22Rv1 (cell line): ENCODE measurements at regions not wholly inside any gene's neighbourhood (a gene's known extent, or its start where the extent isn't known, plus 50 kb on each side); places are given as distances from the start of the nearest gene placed in this dataset.

ENCODE experiments used
- ZFX ChIP-seq: fragments of 450-650 bp; IDR thresholded peaks from 2 replicates; pipeline ENCODE4 v1.6.1; 2017; ENCODE audit warnings: antibody characterized with exemption, borderline replicate concordance
- TF ChIP-seq, protein P1 (sequence below): fragments of 450-650 bp; IDR thresholded peaks from 2 replicates; pipeline ENCODE4 v1.5.1; 2017; ENCODE audit warnings: mild to moderate bottlenecking

DNA sequence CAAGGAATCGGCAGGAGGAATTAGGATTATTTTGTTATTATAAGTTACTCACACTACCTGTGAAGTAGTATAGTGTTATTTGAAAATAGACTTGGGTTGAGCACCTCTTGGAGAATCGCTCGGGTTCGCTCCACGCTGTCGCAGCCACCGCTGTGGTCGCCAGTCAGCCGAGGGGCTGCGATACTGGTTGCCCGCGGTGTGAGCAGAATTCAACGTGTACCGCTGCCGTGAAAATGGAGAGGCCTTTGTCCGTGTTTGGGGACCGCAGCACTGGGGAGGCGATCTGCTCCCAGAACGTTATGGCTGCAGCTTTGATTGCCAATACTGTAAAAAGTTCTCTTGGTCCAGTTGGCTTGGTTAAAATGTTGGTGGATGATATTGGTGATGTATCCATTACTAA, 117.2 kb downstream of the C7orf25 start:
- TF ChIP-seq, protein P1, sequence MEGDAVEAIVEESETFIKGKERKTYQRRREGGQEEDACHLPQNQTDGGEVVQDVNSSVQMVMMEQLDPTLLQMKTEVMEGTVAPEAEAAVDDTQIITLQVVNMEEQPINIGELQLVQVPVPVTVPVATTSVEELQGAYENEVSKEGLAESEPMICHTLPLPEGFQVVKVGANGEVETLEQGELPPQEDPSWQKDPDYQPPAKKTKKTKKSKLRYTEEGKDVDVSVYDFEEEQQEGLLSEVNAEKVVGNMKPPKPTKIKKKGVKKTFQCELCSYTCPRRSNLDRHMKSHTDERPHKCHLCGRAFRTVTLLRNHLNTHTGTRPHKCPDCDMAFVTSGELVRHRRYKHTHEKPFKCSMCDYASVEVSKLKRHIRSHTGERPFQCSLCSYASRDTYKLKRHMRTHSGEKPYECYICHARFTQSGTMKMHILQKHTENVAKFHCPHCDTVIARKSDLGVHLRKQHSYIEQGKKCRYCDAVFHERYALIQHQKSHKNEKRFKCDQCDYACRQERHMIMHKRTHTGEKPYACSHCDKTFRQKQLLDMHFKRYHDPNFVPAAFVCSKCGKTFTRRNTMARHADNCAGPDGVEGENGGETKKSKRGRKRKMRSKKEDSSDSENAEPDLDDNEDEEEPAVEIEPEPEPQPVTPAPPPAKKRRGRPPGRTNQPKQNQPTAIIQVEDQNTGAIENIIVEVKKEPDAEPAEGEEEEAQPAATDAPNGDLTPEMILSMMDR = no peak
- no peak for TF ChIP-seq ZFX
